NOMO-1 treated with DMSO at 0.1 percent for 48 hours (cell line): ENCODE measurements at regions not wholly inside any gene's neighbourhood (a gene's known extent, or its start where the extent isn't known, plus 50 kb on each side); places are given as distances from the start of the nearest gene placed in this dataset.

ENCODE experiments used
- DNase-seq: peaks from one replicate; lab custom pipeline; 2025; ENCODE audit not compliant: unreplicated experiment; lab: John Stamatoyannopoulos, UW

GRCh38 chr17:27991462-27991993 lies 50.9 kb upstream of the NLK start:
- no peak for DNase-seq
